Omental fat pad (tissue), 3 donors: ENCODE measurements at regions not wholly inside any gene's neighbourhood (a gene's known extent, or its start where the extent isn't known, plus 50 kb on each side); places are given as distances from the start of the nearest gene placed in this dataset.
"Not testable (repeated sequence)": the region's sequence is repeated elsewhere in the genome, so short reads cannot be mapped to it uniquely, and the experiment has no call there.

Experiments used
- ATAC-seq: fragments of 150-250 bp; one replicate; pipeline ENCODE4 v1.9.1; 2016; ENCODE audit warnings: mild to moderate bottlenecking, moderate library complexity; ENCODE audit not compliant: low FRiP score
- DNase-seq: peaks from one replicate; pipeline ENCODE4 v3.0.0-alpha.2; 2019; ENCODE audit warnings: low spot score
- CTCF ChIP-seq, 3 donors: fragments of 450-650 bp; IDR thresholded peaks; one replicate each; pipeline ENCODE4 v1.5.1; 2016 to 2017; ENCODE audit warnings: antibody characterized with exemption in 3 of 3, mild to moderate bottlenecking in 3 of 3, moderate library complexity in 2 of 3

- DNase-seq (no peak), ATAC-seq (no peak)
- no peak for TF ChIP-seq CTCF (IDR thresholded peaks at IDR 0.05)
These were observed 237.6 kb downstream of the NNT start for GRCh38 chr5:43840424-43841125.

GRCh38 chr5:43839218-43839617 is 236.2 kb downstream of the NNT start:
- ATAC-seq (no peak), DNase-seq (no peak)
- no peak for TF ChIP-seq CTCF (IDR thresholded peaks at IDR 0.05)

GRCh38 chr5:43837996-43838395 is 235.0 kb downstream of the NNT start:
- TF ChIP-seq CTCF (IDR thresholded peaks at IDR 0.05), result no peak
- DNase-seq (no peak), ATAC-seq (no peak)

- ATAC-seq (no peak), DNase-seq (no peak)
These were observed 234.1 kb downstream of the NNT start for GRCh38 chr5:43837091-43837490.

GRCh38 chr5:43833961-43834360 is 231.0 kb downstream of the NNT start:
- ATAC-seq (no peak), DNase-seq (no peak)
- no peak for TF ChIP-seq CTCF (IDR thresholded peaks at IDR 0.05)

More at GRCh38 chr5:43837091-43837490, 234.1 kb downstream of the NNT start:
- TF ChIP-seq CTCF (IDR thresholded peaks at IDR 0.05), result no peak

- DNase-seq, ATAC-seq: not testable (repeated sequence)
These were observed 221.5 kb downstream of the NNT start for GRCh38 chr5:43824325-43824964.

- not testable (repeated sequence) for DNase-seq, ATAC-seq
These were observed 215.4 kb downstream of the NNT start for GRCh38 chr5:43818394-43818793.

GRCh38 chr5:43815497-43815896 is 212.5 kb downstream of the NNT start:
- ATAC-seq, result no peak
- DNase-seq, result no peak

More at GRCh38 chr5:43815497-43815896, 212.5 kb downstream of the NNT start:
- TF ChIP-seq CTCF (IDR thresholded peaks at IDR 0.05), result no peak
